ENCODE measurements at regions not wholly inside any gene's neighbourhood (a gene's known extent, or its start where the extent isn't known, plus 50 kb on each side); places are given as distances from the start of the nearest gene placed in this dataset.

GRCh38 chr2:177335917-177336450 lies 56.6 kb upstream of the AGPS start:
- peaks cover 33% of the 10 kb centered on the region for H3K4me1 Mint-ChIP-seq (ENCODE audit: low read depth, unreplicated experiment)
- Histone ChIP-seq H3K4me1 (ENCODE audit: insufficient read depth, low read length) (peaks cover 18% of the 10 kb centered on the region), H3K27me3 (ENCODE audit: insufficient read depth, low read length) (no peaks in the 10 kb centered on the region), H3K9me3 (ENCODE audit: insufficient read depth, low read depth, low read length) (no peaks in the 10 kb centered on the region), H4K20me1 (ENCODE audit: insufficient read depth, low read length) (no peaks in the 10 kb centered on the region), H2AFZ (ENCODE audit: low read depth, low read length) (no peak overlapping the region), H3K4me3 (ENCODE audit: insufficient read depth, low read depth, low read length) (no peak overlapping the region), H3K9ac (ENCODE audit: low read length) (no peak overlapping the region), H3K36me3 (ENCODE audit: insufficient read depth, low read length) (no peaks in the 10 kb centered on the region), H3K27ac (ENCODE audit: low read depth, low read length) (no peak overlapping the region), H3K4me2 (ENCODE audit: low read length) (no peak overlapping the region), H3K79me2 (ENCODE audit: insufficient read depth, low read length) (no peaks in the 10 kb centered on the region)
- H3K36me3 Mint-ChIP-seq (ENCODE audit: low read depth, unreplicated experiment), result no peaks in the 10 kb centered on the region
- no peaks in the 10 kb centered on the region for H3K9me3 Mint-ChIP-seq (ENCODE audit: unreplicated experiment)
- FAIRE-seq (no peak), DNase-seq (ENCODE audit: low read depth) (peak; percentile 46)
- H3K27me3 Mint-ChIP-seq (ENCODE audit: low read depth, unreplicated experiment), result no peaks in the 10 kb centered on the region
- TF ChIP-seq, protein P1, sequence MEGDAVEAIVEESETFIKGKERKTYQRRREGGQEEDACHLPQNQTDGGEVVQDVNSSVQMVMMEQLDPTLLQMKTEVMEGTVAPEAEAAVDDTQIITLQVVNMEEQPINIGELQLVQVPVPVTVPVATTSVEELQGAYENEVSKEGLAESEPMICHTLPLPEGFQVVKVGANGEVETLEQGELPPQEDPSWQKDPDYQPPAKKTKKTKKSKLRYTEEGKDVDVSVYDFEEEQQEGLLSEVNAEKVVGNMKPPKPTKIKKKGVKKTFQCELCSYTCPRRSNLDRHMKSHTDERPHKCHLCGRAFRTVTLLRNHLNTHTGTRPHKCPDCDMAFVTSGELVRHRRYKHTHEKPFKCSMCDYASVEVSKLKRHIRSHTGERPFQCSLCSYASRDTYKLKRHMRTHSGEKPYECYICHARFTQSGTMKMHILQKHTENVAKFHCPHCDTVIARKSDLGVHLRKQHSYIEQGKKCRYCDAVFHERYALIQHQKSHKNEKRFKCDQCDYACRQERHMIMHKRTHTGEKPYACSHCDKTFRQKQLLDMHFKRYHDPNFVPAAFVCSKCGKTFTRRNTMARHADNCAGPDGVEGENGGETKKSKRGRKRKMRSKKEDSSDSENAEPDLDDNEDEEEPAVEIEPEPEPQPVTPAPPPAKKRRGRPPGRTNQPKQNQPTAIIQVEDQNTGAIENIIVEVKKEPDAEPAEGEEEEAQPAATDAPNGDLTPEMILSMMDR (IDR thresholded peaks at IDR 0.05; ENCODE audit: insufficient read depth, low read depth, low read length), result no peak
- TF ChIP-seq EZH2 (IDR thresholded peaks at IDR 0.05; ENCODE audit: insufficient read depth, low read length), result no peak
- no peak overlapping the region for H3K4me3 Mint-ChIP-seq (ENCODE audit: unreplicated experiment)
- peak overlapping the region; percentile 88 for H3K27ac Mint-ChIP-seq (ENCODE audit: unreplicated experiment)

GRCh38 chr2:177338177-177338721 lies 54.3 kb upstream of the AGPS start:
- peak overlapping the region; percentile 39 for H3K9ac ChIP-seq (ENCODE audit: low read length)

More at GRCh38 chr2:177338177-177338721, 54.3 kb upstream of the AGPS start:
- FAIRE-seq (peak; percentile 93), DNase-seq (ENCODE audit: low read depth) (peak; percentile 78)
- H2AFZ ChIP-seq (ENCODE audit: low read depth, low read length), result no peak overlapping the region
- no peaks in the 10 kb centered on the region for H3K27me3 ChIP-seq (ENCODE audit: insufficient read depth, low read length)
- H3K9me3 ChIP-seq (ENCODE audit: insufficient read depth, low read depth, low read length), result no peaks in the 10 kb centered on the region
- Mint-ChIP-seq H3K4me3 (ENCODE audit: unreplicated experiment) (no peak overlapping the region), H3K36me3 (ENCODE audit: low read depth, unreplicated experiment) (no peaks in the 10 kb centered on the region), H3K27ac (ENCODE audit: unreplicated experiment) (peak overlapping the region; percentile 89), H3K27me3 (ENCODE audit: low read depth, unreplicated experiment) (no peaks in the 10 kb centered on the region), H3K4me1 (ENCODE audit: low read depth, unreplicated experiment) (peaks cover 25% of the 10 kb centered on the region), H3K9me3 (ENCODE audit: unreplicated experiment) (no peaks in the 10 kb centered on the region)
- H3K79me2 ChIP-seq (ENCODE audit: insufficient read depth, low read length), result no peaks in the 10 kb centered on the region
- peak overlapping the region; percentile 33 for H3K4me2 ChIP-seq (ENCODE audit: low read length)
- H3K27ac ChIP-seq (ENCODE audit: low read depth, low read length), result peak overlapping the region; percentile 64
- H4K20me1 ChIP-seq (ENCODE audit: insufficient read depth, low read length), result no peaks in the 10 kb centered on the region
- H3K36me3 ChIP-seq (ENCODE audit: insufficient read depth, low read length), result no peaks in the 10 kb centered on the region
- TF ChIP-seq EZH2 (IDR thresholded peaks at IDR 0.05; ENCODE audit: insufficient read depth, low read length), result no peak
- TF ChIP-seq, protein P1 (IDR thresholded peaks at IDR 0.05; ENCODE audit: insufficient read depth, low read depth, low read length), result no peak
- H3K4me1 ChIP-seq (ENCODE audit: insufficient read depth, low read length), result peaks cover 9% of the 10 kb centered on the region
- H3K4me3 ChIP-seq (ENCODE audit: insufficient read depth, low read depth, low read length), result no peak overlapping the region
